ENCODE measurements at regions not wholly inside any gene's neighbourhood (a gene's known extent, or its start where the extent isn't known, plus 50 kb on each side); places are given as distances from the start of the nearest gene placed in this dataset.
"Not testable (repeated sequence)": the region's sequence is repeated elsewhere in the genome, so short reads cannot be mapped to it uniquely, and the experiment has no call there.

- no peak for DNase-seq
- Histone ChIP-seq H3K9me3 (no peaks in the 10 kb centered on the region), H3K27me3 (no peaks in the 10 kb centered on the region), H3K4me1 (no peaks in the 10 kb centered on the region), H3K27ac (no peak overlapping the region), H3K4me3 (no peak overlapping the region), H3K36me3 (no peaks in the 10 kb centered on the region)
- TF ChIP-seq CTCF (IDR thresholded peaks at IDR 0.05) (no peak), POLR2A (IDR thresholded peaks at IDR 0.05) (no peak)
- intact Hi-C loops (cut with DNase I; ENCODE audit: low total_unique reads): no loop called here
Measured at GRCh38 chr2:2646433-2647051, 315.5 kb upstream of the MYT1L start.

GRCh38 chr2:2645162-2645855 is 314.2 kb upstream of the MYT1L start:
- Histone ChIP-seq H3K9me3 (no peaks in the 10 kb centered on the region), H3K36me3 (no peaks in the 10 kb centered on the region), H3K27me3 (no peaks in the 10 kb centered on the region), H3K4me1 (no peaks in the 10 kb centered on the region), H3K4me3 (no peak overlapping the region), H3K27ac (no peak overlapping the region)
- DNase-seq: no peak
- intact Hi-C loops (cut with DNase I; ENCODE audit: low total_unique reads): no loop called here
- TF ChIP-seq POLR2A (IDR thresholded peaks at IDR 0.05): no peak
- no peak for TF ChIP-seq CTCF (IDR thresholded peaks at IDR 0.05)

GRCh38 chr2:2644751-2645150 is 313.7 kb upstream of the MYT1L start:
- H3K4me3 ChIP-seq; DNase-seq; H3K27ac ChIP-seq; H3K27me3 ChIP-seq; H3K36me3 ChIP-seq; H3K9me3 ChIP-seq; H3K4me1 ChIP-seq; intact Hi-C loops (cut with DNase I; ENCODE audit: low total_unique reads): not testable (repeated sequence)

GRCh38 chr2:2644040-2644439 is 313.0 kb upstream of the MYT1L start:
- intact Hi-C loops (cut with DNase I; ENCODE audit: low total_unique reads): no loop called here
- no peaks in the 10 kb centered on the region for H3K27me3 ChIP-seq
- no peaks in the 10 kb centered on the region for H3K9me3 ChIP-seq
- H3K27ac ChIP-seq: no peak overlapping the region
- H3K4me1 ChIP-seq: no peaks in the 10 kb centered on the region
- DNase-seq: no peak
- H3K4me3 ChIP-seq: no peak overlapping the region
- no peak for TF ChIP-seq CTCF (IDR thresholded peaks at IDR 0.05)
- no peak for TF ChIP-seq POLR2A (IDR thresholded peaks at IDR 0.05)
- H3K36me3 ChIP-seq: no peaks in the 10 kb centered on the region

GRCh38 chr2:2642906-2643890 is 312.1 kb upstream of the MYT1L start:
- no peaks in the 10 kb centered on the region for H3K36me3 ChIP-seq
- TF ChIP-seq POLR2A (IDR thresholded peaks at IDR 0.05) (no peak), CTCF (IDR thresholded peaks at IDR 0.05) (no peak)
- H3K27ac ChIP-seq: no peak overlapping the region
- H3K4me1 ChIP-seq: no peaks in the 10 kb centered on the region
- intact Hi-C loops (cut with DNase I; ENCODE audit: low total_unique reads): no loop called here
- H3K4me3 ChIP-seq: no peak overlapping the region
- H3K27me3 ChIP-seq: no peaks in the 10 kb centered on the region
- no peak for DNase-seq
- no peaks in the 10 kb centered on the region for H3K9me3 ChIP-seq

All from uterus (tissue), 3 donors.